Keratinocyte (primary cell): ENCODE measurements at regions not wholly inside any gene's neighbourhood (a gene's known extent, or its start where the extent isn't known, plus 50 kb on each side); places are given as distances from the start of the nearest gene placed in this dataset.

ENCODE experiments used
- DNase-seq: peaks from one replicate; pipeline ENCODE4 v3.0.0-alpha.2; 2011; ENCODE audit warnings: low read depth, missing footprints, low spot score
- FAIRE-seq: peaks from 2 replicates; lab custom pipeline; 2011; peaks lifted over from hg19 to GRCh38; lab: Jason Lieb, UNC
- H2AFZ ChIP-seq: 2 replicates; pipeline ENCODE4 v1.6.0; 2012; ENCODE audit warnings: low read length, control low read depth, inconsistent platforms; ENCODE audit not compliant: control insufficient read depth
- H3K27ac ChIP-seq: 2 replicates; pipeline ENCODE4 v1.5.1; 2011; ENCODE audit warnings: low read length; ENCODE audit not compliant: control insufficient read depth, insufficient read depth
- H3K27me3 ChIP-seq: 3 replicates; pipeline ENCODE4 v1.6.0; 2011; ENCODE audit warnings: low read length; ENCODE audit not compliant: control insufficient read depth, insufficient read depth; ENCODE audit errors: extremely low read depth
- H3K36me3 ChIP-seq, 2 experiments: 2 replicates in 1 of 2; 3 replicates in 1 of 2; pipeline ENCODE4 v1.5.1; 2011; ENCODE audit warnings: low read length in 2 of 2, mild to moderate bottlenecking in 1 of 2; ENCODE audit not compliant: control insufficient read depth in 2 of 2, insufficient read depth in 2 of 2; ENCODE audit errors: extremely low read depth in 1 of 2
- H3K4me1 ChIP-seq: 3 replicates; pipeline ENCODE4 v1.5.1; 2011; ENCODE audit warnings: low read length; ENCODE audit not compliant: control insufficient read depth, insufficient read depth; ENCODE audit errors: extremely low read depth
- H3K4me2 ChIP-seq: 3 replicates; pipeline ENCODE4 v1.6.0; 2011; ENCODE audit warnings: low read depth, low read length; ENCODE audit not compliant: control insufficient read depth, insufficient read depth; ENCODE audit errors: extremely low read depth
- H3K4me3 ChIP-seq, 3 experiments: fragments of 200-600 bp in 1 of 3; sonication (generic) in 1 of 3; 2 replicates in 2 of 3; 3 replicates in 1 of 3; pipeline ENCODE4 v1.5.1; 2011 to 2016; ENCODE audit warnings: low read length in 3 of 3, mild to moderate bottlenecking in 3 of 3, control low read depth in 2 of 3, inconsistent platforms in 1 of 3, low read depth in 1 of 3, mixed read lengths in 1 of 3, mixed run types in 1 of 3, moderate library complexity in 1 of 3; ENCODE audit not compliant: control insufficient read depth in 2 of 3, insufficient read depth in 2 of 3; ENCODE audit errors: extremely low read depth in 1 of 3
- H3K79me2 ChIP-seq: 2 replicates; pipeline ENCODE4 v1.6.0; 2012; ENCODE audit warnings: low read length; ENCODE audit not compliant: control insufficient read depth, insufficient read depth
- H3K9ac ChIP-seq: 3 replicates; pipeline ENCODE4 v1.6.0; 2011; ENCODE audit warnings: low read length; ENCODE audit not compliant: control insufficient read depth, insufficient read depth; ENCODE audit errors: extremely low read depth
- H3K9me1 ChIP-seq: 3 replicates; pipeline ENCODE4 v1.6.0; 2011; ENCODE audit warnings: low read length; ENCODE audit not compliant: control insufficient read depth, insufficient read depth; ENCODE audit errors: extremely low read depth
- H3K9me3 ChIP-seq: 2 replicates; pipeline ENCODE4 v1.5.1; 2012; ENCODE audit warnings: low read depth, low read length; ENCODE audit not compliant: control insufficient read depth
- H4K20me1 ChIP-seq: 3 replicates; pipeline ENCODE4 v1.6.0; 2011; ENCODE audit warnings: low read length; ENCODE audit not compliant: control insufficient read depth, insufficient read depth; ENCODE audit errors: extremely low read depth
- EZH2 ChIP-seq: IDR thresholded peaks from one replicate; pipeline ENCODE4 v1.6.1; 2012; ENCODE audit warnings: inconsistent platforms, mild to moderate bottlenecking, low read length, moderate library complexity
- dilution Hi-C: fragments of 300-500 bp; cut with MboI; formaldehyde crosslinking; loops from one replicate; pipeline ENCODE4 v1.7.0; 2020; ENCODE audit warnings: low sequenced_read_pairs; ENCODE audit not compliant: extremely low pct_ligation_motif_present
- TF ChIP-seq, protein P1 (sequence below), 3 experiments: IDR thresholded peaks in 1 of 3; conservative IDR thresholded peaks in 1 of 3; optimal IDR thresholded peaks in 1 of 3; 2 replicates in 2 of 3; 3 replicates in 1 of 3; pipeline versions ENCODE3 to v1.5.1; 2011; ENCODE audit warnings: low read length in 3 of 3, mild to moderate bottlenecking in 3 of 3, moderate library complexity in 2 of 3, control low read depth in 1 of 3, inconsistent platforms in 1 of 3; ENCODE audit not compliant: insufficient read depth in 2 of 3; ENCODE audit errors: extremely low read depth in 1 of 3

DNA sequence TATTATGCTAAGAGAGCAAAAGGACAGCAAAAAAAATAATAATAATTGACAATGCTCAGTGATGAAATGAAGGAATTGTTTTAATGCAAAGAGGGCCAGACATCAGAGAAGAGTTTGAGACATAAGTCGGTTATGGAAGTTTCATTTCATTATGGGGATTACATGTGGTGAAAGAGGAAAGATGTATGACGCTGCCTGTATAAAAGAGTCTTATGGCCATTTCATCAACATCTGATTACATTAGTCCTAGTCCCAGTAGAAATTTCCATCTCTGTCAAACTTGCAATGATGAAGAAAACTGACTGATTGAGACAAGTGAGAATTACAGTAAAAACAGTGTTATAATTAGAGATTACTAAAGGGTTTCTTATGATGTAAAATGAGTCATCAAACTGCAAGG lies 900.6 kb upstream of the CDH9 start:
- Histone ChIP-seq H3K4me2 (no peak overlapping the region), H3K79me2 (no peaks in the 10 kb centered on the region), H3K4me3 (no peak overlapping the region), H3K27ac (no peak overlapping the region), H3K4me1 (no peaks in the 10 kb centered on the region), H2AFZ (no peak overlapping the region), H4K20me1 (no peaks in the 10 kb centered on the region), H3K36me3 (no peaks in the 10 kb centered on the region), H3K9ac (no peak overlapping the region), H3K27me3 (no peaks in the 10 kb centered on the region), H3K9me3 (no peaks in the 10 kb centered on the region), H3K9me1 (no peaks in the 10 kb centered on the region)
- DNase-seq (no peak), FAIRE-seq (no peak)
- TF ChIP-seq, protein P1, sequence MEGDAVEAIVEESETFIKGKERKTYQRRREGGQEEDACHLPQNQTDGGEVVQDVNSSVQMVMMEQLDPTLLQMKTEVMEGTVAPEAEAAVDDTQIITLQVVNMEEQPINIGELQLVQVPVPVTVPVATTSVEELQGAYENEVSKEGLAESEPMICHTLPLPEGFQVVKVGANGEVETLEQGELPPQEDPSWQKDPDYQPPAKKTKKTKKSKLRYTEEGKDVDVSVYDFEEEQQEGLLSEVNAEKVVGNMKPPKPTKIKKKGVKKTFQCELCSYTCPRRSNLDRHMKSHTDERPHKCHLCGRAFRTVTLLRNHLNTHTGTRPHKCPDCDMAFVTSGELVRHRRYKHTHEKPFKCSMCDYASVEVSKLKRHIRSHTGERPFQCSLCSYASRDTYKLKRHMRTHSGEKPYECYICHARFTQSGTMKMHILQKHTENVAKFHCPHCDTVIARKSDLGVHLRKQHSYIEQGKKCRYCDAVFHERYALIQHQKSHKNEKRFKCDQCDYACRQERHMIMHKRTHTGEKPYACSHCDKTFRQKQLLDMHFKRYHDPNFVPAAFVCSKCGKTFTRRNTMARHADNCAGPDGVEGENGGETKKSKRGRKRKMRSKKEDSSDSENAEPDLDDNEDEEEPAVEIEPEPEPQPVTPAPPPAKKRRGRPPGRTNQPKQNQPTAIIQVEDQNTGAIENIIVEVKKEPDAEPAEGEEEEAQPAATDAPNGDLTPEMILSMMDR (optimal IDR thresholded peaks at IDR 0.05 in 1 of 3, IDR thresholded peaks at IDR 0.05 in 1 of 3, conservative IDR thresholded peaks at IDR 0.05 in 1 of 3; ENCODE audit: extremely low read depth in 1 of 3, insufficient read depth in 2 of 3, low read length in 3 of 3): no peak
- TF ChIP-seq EZH2: no peak
- dilution Hi-C loops: no loop called here

DNA sequence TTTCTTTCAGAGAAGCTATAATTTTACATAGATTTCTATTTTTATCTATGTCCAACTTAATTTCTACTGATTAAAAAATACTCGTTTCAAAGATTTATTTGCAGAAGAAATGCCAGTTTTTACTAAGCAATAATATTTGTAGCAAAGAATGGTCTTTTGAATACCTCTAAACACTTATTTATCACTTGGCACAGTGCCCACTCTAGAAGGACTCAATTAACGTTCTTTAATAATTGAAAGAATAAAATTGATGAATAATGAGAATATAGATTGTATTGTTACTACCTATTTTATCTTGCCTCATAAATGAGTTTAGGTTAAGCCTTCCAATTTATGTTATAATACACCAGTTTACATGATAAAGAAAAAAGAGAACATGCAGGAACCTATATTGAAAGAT lies 889.7 kb upstream of the CDH9 start:
- Histone ChIP-seq H3K27ac (no peak overlapping the region), H3K9ac (no peak overlapping the region), H3K4me1 (no peaks in the 10 kb centered on the region), H2AFZ (no peak overlapping the region), H3K9me3 (no peaks in the 10 kb centered on the region), H3K79me2 (no peaks in the 10 kb centered on the region), H3K36me3 (no peaks in the 10 kb centered on the region), H3K9me1 (no peaks in the 10 kb centered on the region), H3K27me3 (no peaks in the 10 kb centered on the region), H4K20me1 (no peaks in the 10 kb centered on the region), H3K4me2 (no peak overlapping the region), H3K4me3 (no peak overlapping the region)
- dilution Hi-C loops: no loop called here
- no peak for DNase-seq
- TF ChIP-seq, protein P1 (optimal IDR thresholded peaks at IDR 0.05 in 1 of 3, IDR thresholded peaks at IDR 0.05 in 1 of 3, conservative IDR thresholded peaks at IDR 0.05 in 1 of 3; ENCODE audit: extremely low read depth in 1 of 3, insufficient read depth in 2 of 3, low read length in 3 of 3): no peak
- no peak for TF ChIP-seq EZH2
- FAIRE-seq: no peak
